Fibroblast of lung (primary cell): ENCODE measurements at regions not wholly inside any gene's neighbourhood (a gene's known extent, or its start where the extent isn't known, plus 50 kb on each side); places are given as distances from the start of the nearest gene placed in this dataset.

Experiments used
- DNase-seq, 2 donors: peaks; one replicate each; pipeline versions ENCODE4 v3.0.0 to v3.0.0-alpha.2; 2010; ENCODE audit warnings: low read depth in 2 of 2
- H2AFZ ChIP-seq: 2 replicates; pipeline ENCODE4 v1.5.1; 2012; ENCODE audit warnings: low read length, control low read depth, inconsistent platforms
- H3K27ac ChIP-seq: 2 replicates; pipeline ENCODE4 v1.5.1; 2011; ENCODE audit warnings: low read length, control low read depth; ENCODE audit not compliant: insufficient read depth
- H3K27me3 ChIP-seq: 2 replicates; pipeline ENCODE4 v1.5.1; 2011; ENCODE audit warnings: mild to moderate bottlenecking, low read length; ENCODE audit not compliant: control insufficient read depth, insufficient read depth
- H3K36me3 ChIP-seq: 2 replicates; pipeline ENCODE4 v1.5.1; 2011; ENCODE audit warnings: low read length; ENCODE audit not compliant: control insufficient read depth, insufficient read depth
- H3K4me1 ChIP-seq: 2 replicates; pipeline ENCODE4 v1.5.1; 2011; ENCODE audit warnings: low read length; ENCODE audit not compliant: control insufficient read depth, insufficient read depth; ENCODE audit errors: extremely low read depth
- H3K4me2 ChIP-seq: 2 replicates; pipeline ENCODE4 v1.5.1; 2011; ENCODE audit warnings: low read length, control low read depth; ENCODE audit not compliant: insufficient read depth; ENCODE audit errors: extremely low read depth
- H3K4me3 ChIP-seq, 4 experiments: fragments of 200-600 bp in 1 of 4; sonication (generic) in 1 of 4; replicated peaks in 1 of 4; 2 replicates each; pipeline ENCODE4 v1.5.1; 2011 to 2016; ENCODE audit warnings: low read length in 4 of 4, low read depth in 3 of 4, mild to moderate bottlenecking in 3 of 4, control low read depth in 2 of 4, inconsistent platforms in 1 of 4, mixed read lengths in 1 of 4; ENCODE audit not compliant: insufficient read depth in 1 of 4; ENCODE audit errors: control extremely low read depth in 1 of 4
- H3K79me2 ChIP-seq: 2 replicates; pipeline ENCODE4 v1.5.1; 2012; ENCODE audit warnings: mild to moderate bottlenecking, low read length, inconsistent platforms; ENCODE audit not compliant: control insufficient read depth, insufficient read depth
- H3K9ac ChIP-seq: 2 replicates; pipeline ENCODE4 v1.5.1; 2011; ENCODE audit warnings: mild to moderate bottlenecking, low read length, control low read depth; ENCODE audit not compliant: insufficient read depth
- H3K9me3 ChIP-seq: 2 replicates; pipeline ENCODE4 v1.5.1; 2012; ENCODE audit warnings: low read depth, low read length; ENCODE audit not compliant: control insufficient read depth, insufficient read depth
- H4K20me1 ChIP-seq: 2 replicates; pipeline ENCODE4 v1.5.1; 2011; ENCODE audit warnings: low read length; ENCODE audit not compliant: control insufficient read depth, insufficient read depth; ENCODE audit errors: extremely low read depth
- EZH2 ChIP-seq: IDR thresholded peaks from 2 replicates; pipeline ENCODE4 v1.5.1; 2012; ENCODE audit warnings: low read length, control low read depth, mild to moderate bottlenecking; ENCODE audit errors: missing control alignments
- TF ChIP-seq, protein P1 (sequence below), 2 donors: IDR thresholded peaks in 1 of 2; conservative IDR thresholded peaks in 1 of 2; 1 replicate in 1 of 2; 2 replicates in 1 of 2; pipeline ENCODE4 v1.5.1; 2011 to 2012; ENCODE audit warnings: low read length in 2 of 2, control low read depth in 1 of 2, inconsistent platforms in 1 of 2, low read depth in 1 of 2, mild to moderate bottlenecking in 1 of 2

DNA sequence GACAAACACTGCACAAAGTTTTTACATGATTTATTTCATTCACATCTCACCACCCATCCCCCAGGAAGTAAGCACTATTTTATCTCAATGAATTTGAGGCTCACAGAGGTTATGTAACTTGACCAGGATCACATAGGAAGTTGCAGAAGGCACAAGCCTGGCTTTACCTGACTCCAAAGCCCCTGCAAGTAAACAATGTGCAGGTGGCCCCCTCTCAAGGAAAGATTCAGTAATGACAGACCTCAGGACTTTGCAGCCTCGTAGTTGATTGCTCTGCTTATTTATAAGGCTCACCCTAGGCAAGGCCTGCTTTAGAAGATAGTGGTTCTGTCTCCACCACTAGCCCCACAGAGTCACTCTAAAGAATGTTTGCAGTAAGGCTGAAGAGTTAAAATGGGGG lies 79.8 kb upstream of the MDFIC2 start:
- TF ChIP-seq, protein P1, sequence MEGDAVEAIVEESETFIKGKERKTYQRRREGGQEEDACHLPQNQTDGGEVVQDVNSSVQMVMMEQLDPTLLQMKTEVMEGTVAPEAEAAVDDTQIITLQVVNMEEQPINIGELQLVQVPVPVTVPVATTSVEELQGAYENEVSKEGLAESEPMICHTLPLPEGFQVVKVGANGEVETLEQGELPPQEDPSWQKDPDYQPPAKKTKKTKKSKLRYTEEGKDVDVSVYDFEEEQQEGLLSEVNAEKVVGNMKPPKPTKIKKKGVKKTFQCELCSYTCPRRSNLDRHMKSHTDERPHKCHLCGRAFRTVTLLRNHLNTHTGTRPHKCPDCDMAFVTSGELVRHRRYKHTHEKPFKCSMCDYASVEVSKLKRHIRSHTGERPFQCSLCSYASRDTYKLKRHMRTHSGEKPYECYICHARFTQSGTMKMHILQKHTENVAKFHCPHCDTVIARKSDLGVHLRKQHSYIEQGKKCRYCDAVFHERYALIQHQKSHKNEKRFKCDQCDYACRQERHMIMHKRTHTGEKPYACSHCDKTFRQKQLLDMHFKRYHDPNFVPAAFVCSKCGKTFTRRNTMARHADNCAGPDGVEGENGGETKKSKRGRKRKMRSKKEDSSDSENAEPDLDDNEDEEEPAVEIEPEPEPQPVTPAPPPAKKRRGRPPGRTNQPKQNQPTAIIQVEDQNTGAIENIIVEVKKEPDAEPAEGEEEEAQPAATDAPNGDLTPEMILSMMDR (conservative IDR thresholded peaks at IDR 0.05 in 1 of 2, IDR thresholded peaks at IDR 0.05 in 1 of 2; ENCODE audit: low read depth in 1 of 2, low read length in 2 of 2): no peak
- TF ChIP-seq EZH2: no peak
- no peaks in the 10 kb centered on the region for H3K36me3 ChIP-seq
- no peaks in the 10 kb centered on the region for H3K9me3 ChIP-seq
- no peak for DNase-seq
- H3K79me2 ChIP-seq: no peaks in the 10 kb centered on the region
- no peak overlapping the region for H3K4me2 ChIP-seq
- no peak overlapping the region for H3K9ac ChIP-seq
- no peak overlapping the region for H3K27ac ChIP-seq
- H3K4me3 ChIP-seq: no peak overlapping the region
- H2AFZ ChIP-seq: no peak overlapping the region
- no peaks in the 10 kb centered on the region for H4K20me1 ChIP-seq
- H3K27me3 ChIP-seq: no peaks in the 10 kb centered on the region
- no peaks in the 10 kb centered on the region for H3K4me1 ChIP-seq

DNA sequence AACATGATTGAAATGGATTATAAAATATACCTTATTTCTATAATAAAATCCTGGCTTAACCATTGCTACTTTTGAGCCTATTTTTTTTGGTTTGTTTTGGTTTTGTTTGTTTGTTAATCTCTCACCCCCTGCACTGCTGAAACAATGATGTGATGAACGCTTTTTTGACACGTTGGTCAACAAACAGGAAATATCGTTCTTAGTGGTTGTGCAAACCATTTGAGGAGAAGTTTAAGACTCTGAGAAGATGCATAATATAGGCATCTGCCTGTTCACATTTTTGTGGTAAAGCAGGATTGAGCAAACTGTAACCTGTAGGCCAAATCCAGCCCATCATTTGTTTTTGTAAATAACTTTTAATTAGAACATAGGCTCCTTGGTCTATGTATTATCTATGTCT lies 75.5 kb upstream of the MDFIC2 start:
- no peaks in the 10 kb centered on the region for H3K9me3 ChIP-seq
- H3K79me2 ChIP-seq: no peaks in the 10 kb centered on the region
- H3K36me3 ChIP-seq: no peaks in the 10 kb centered on the region
- no peaks in the 10 kb centered on the region for H4K20me1 ChIP-seq
- H3K27ac ChIP-seq: no peak overlapping the region
- no peak for DNase-seq
- TF ChIP-seq, protein P1 (conservative IDR thresholded peaks at IDR 0.05 in 1 of 2, IDR thresholded peaks at IDR 0.05 in 1 of 2; ENCODE audit: low read depth in 1 of 2, low read length in 2 of 2): no peak
- TF ChIP-seq EZH2: no peak
- no peak overlapping the region for H3K4me3 ChIP-seq
- H3K27me3 ChIP-seq: no peaks in the 10 kb centered on the region
- H2AFZ ChIP-seq: no peak overlapping the region
- no peaks in the 10 kb centered on the region for H3K4me1 ChIP-seq
- no peak overlapping the region for H3K4me2 ChIP-seq
- no peak overlapping the region for H3K9ac ChIP-seq

DNA sequence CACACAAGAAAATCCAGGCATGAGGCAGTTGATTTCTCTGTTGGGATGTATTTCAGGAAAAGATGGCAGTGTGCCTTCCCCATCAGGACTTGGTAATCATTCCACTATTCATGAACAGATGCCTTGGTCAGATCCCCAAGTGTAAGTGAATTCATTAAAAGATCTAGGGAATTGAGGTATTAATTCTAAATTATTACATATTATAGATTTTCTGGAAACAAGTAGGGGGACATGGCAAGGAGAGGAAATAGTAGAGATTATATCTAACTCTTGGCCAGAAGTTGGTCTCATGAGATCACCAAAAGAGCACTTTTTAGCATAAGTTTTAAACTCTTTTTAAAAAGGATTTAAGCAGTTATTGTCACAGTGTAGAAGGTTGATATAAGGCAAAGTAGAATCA lies 74.4 kb upstream of the MDFIC2 start:
- H3K9me3 ChIP-seq: no peaks in the 10 kb centered on the region
- no peak overlapping the region for H3K27ac ChIP-seq
- no peak for DNase-seq
- no peaks in the 10 kb centered on the region for H3K36me3 ChIP-seq
- no peaks in the 10 kb centered on the region for H4K20me1 ChIP-seq
- TF ChIP-seq, protein P1 (conservative IDR thresholded peaks at IDR 0.05 in 1 of 2, IDR thresholded peaks at IDR 0.05 in 1 of 2; ENCODE audit: low read depth in 1 of 2, low read length in 2 of 2): no peak
- no peak for TF ChIP-seq EZH2
- H3K4me2 ChIP-seq: no peak overlapping the region
- no peak overlapping the region for H2AFZ ChIP-seq
- no peaks in the 10 kb centered on the region for H3K79me2 ChIP-seq
- H3K4me3 ChIP-seq: no peak overlapping the region
- H3K4me1 ChIP-seq: no peaks in the 10 kb centered on the region
- no peaks in the 10 kb centered on the region for H3K27me3 ChIP-seq
- no peak overlapping the region for H3K9ac ChIP-seq
